ENCODE measurements at regions not wholly inside any gene's neighbourhood (a gene's known extent, or its start where the extent isn't known, plus 50 kb on each side); places are given as distances from the start of the nearest gene placed in this dataset.

GRCh38 chr7:51995596-51996179 lies 679.1 kb upstream of the COBL start:
- H3K4me3 ChIP-seq: no peak overlapping the region
- H3K36me3 ChIP-seq (replicated peaks in 1 of 2; ENCODE audit: insufficient read depth in 1 of 2, low read depth in 2 of 2): no peaks in the 10 kb centered on the region
- DNase-seq (no peak), ATAC-seq (no peak)
- no peaks in the 10 kb centered on the region for H3K4me1 ChIP-seq
- H3K27ac ChIP-seq: no peak overlapping the region
- WGBS, 2 donors: 38 to 67% methylated on average over 1 to 2 of the region's 2 CpGs
- H3K9me3 ChIP-seq: no peaks in the 10 kb centered on the region
- H3K27me3 ChIP-seq: no peaks in the 10 kb centered on the region
- intact Hi-C loops (cut with DNase I): no loop called here
- no peak for TF ChIP-seq CTCF (IDR thresholded peaks at IDR 0.05)
- no peak for TF ChIP-seq POLR2A (IDR thresholded peaks at IDR 0.05)

DNA sequence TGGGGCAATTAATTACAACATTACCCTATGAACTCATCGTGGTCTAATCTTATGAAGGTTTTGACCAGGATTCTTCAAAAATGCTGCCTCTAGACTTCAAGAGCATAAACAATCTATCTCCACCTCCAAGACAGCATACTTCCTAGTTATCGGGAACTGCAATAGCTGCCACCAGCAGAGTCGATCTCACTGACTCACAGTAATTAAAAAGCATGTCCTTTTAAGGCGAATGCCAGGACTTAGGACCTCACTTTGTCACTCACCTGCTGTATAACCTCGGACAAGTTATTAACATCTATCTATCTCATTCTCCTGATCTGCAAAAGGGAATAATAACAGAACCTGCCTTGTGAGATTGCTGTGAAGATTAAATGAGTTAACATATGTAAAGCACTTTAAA lies 666.0 kb upstream of the COBL start:
- no peaks in the 10 kb centered on the region for H3K4me1 ChIP-seq
- intact Hi-C loops (cut with DNase I): no loop called here
- no peaks in the 10 kb centered on the region for H3K36me3 ChIP-seq (replicated peaks in 1 of 2; ENCODE audit: insufficient read depth in 1 of 2, low read depth in 2 of 2)
- no peaks in the 10 kb centered on the region for H3K9me3 ChIP-seq
- no peak for ATAC-seq
- DNase-seq: no peak
- 20% methylated on average over 5 of the region's 5 CpGs for WGBS, 2 donors
- H3K4me3 ChIP-seq: no peak overlapping the region
- H3K27me3 ChIP-seq: no peaks in the 10 kb centered on the region
- no peak overlapping the region for H3K27ac ChIP-seq
- TF ChIP-seq CTCF (IDR thresholded peaks at IDR 0.05) (no peak), POLR2A (IDR thresholded peaks at IDR 0.05) (no peak)

GRCh38 chr7:51980812-51981211 lies 664.2 kb upstream of the COBL start:
- no peaks in the 10 kb centered on the region for H3K36me3 ChIP-seq (replicated peaks in 1 of 2; ENCODE audit: insufficient read depth in 1 of 2, low read depth in 2 of 2)
- intact Hi-C loops (cut with DNase I): no loop called here
- ATAC-seq (no peak), DNase-seq (no peak)
- 56 to 57% methylated on average over 2 of the region's 2 CpGs for whole genome bisulfite sequencing, 2 donors
- no peak overlapping the region for H3K27ac ChIP-seq
- H3K4me1 ChIP-seq: no peaks in the 10 kb centered on the region
- no peaks in the 10 kb centered on the region for H3K9me3 ChIP-seq
- H3K27me3 ChIP-seq: no peaks in the 10 kb centered on the region
- TF ChIP-seq POLR2A (IDR thresholded peaks at IDR 0.05) (no peak), CTCF (IDR thresholded peaks at IDR 0.05) (no peak)
- H3K4me3 ChIP-seq: no peak overlapping the region

GRCh38 chr7:51980313-51980712 lies 663.7 kb upstream of the COBL start:
- 48 to 54% methylated on average over 2 of the region's 2 CpGs for WGBS, 2 donors
- TF ChIP-seq CTCF (IDR thresholded peaks at IDR 0.05) (no peak), POLR2A (IDR thresholded peaks at IDR 0.05) (no peak)
- H3K27me3 ChIP-seq: no peaks in the 10 kb centered on the region
- ATAC-seq (no peak), DNase-seq (no peak)
- H3K27ac ChIP-seq: no peak overlapping the region
- no peaks in the 10 kb centered on the region for H3K9me3 ChIP-seq
- no peaks in the 10 kb centered on the region for H3K4me1 ChIP-seq
- H3K4me3 ChIP-seq: no peak overlapping the region
- intact Hi-C loops (cut with DNase I): no loop called here
- H3K36me3 ChIP-seq (replicated peaks in 1 of 2; ENCODE audit: insufficient read depth in 1 of 2, low read depth in 2 of 2): no peaks in the 10 kb centered on the region

DNA sequence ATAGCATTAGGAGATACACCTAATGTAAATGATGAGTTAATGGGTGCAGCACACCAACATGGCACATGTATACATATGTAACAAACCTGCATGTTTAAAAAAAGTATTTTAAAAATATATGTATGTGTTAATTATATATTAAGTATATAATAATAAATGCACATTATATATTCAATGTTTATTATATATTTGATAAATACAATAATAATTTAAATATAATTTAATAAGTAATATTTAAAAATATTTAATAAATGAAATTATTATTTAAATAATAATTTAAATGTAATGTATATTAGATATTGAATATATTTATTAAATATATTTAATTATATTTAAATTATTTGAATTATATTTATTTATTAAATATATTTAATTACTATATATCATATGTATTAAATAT lies 661.3 kb upstream of the COBL start:
- ATAC-seq (no peak), DNase-seq (no peak)
- Histone ChIP-seq H3K9me3 (no peaks in the 10 kb centered on the region), H3K4me1 (no peaks in the 10 kb centered on the region), H3K27me3 (no peaks in the 10 kb centered on the region), H3K4me3 (no peak overlapping the region), H3K27ac (no peak overlapping the region), H3K36me3 (replicated peaks in 1 of 2; ENCODE audit: insufficient read depth in 1 of 2, low read depth in 2 of 2) (no peaks in the 10 kb centered on the region)
- intact Hi-C loops (cut with DNase I): no loop called here
- TF ChIP-seq POLR2A (IDR thresholded peaks at IDR 0.05): no peak
- no peak for TF ChIP-seq CTCF (IDR thresholded peaks at IDR 0.05)

All from body of pancreas (tissue), 4 donors.